ENCODE measurements at regions not wholly inside any gene's neighbourhood (a gene's known extent, or its start where the extent isn't known, plus 50 kb on each side); places are given as distances from the start of the nearest gene placed in this dataset.
"Not testable (repeated sequence)": the region's sequence is repeated elsewhere in the genome, so short reads cannot be mapped to it uniquely, and the experiment has no call there.

- no peaks in the 10 kb centered on the region for H3K9me3 Mint-ChIP-seq (ENCODE audit: low read depth)
Observed at GRCh38 chr9:129561594-129562281, 59.2 kb downstream of the C9orf50 start.

GRCh38 chr9:129560881-129561306, 60.0 kb downstream of the C9orf50 start:
- Mint-ChIP-seq H3K9me3 (ENCODE audit: low read depth) (no peaks in the 10 kb centered on the region), H3K36me3 (no peaks in the 10 kb centered on the region), H3K27me3 (no peaks in the 10 kb centered on the region), H3K27ac (no peak overlapping the region), H3K4me3 (no peak overlapping the region), H3K4me1 (ENCODE audit: low read depth) (peaks cover 4% of the 10 kb centered on the region)

More at GRCh38 chr9:129561594-129562281, 59.2 kb downstream of the C9orf50 start:
- no peak overlapping the region for H3K4me3 Mint-ChIP-seq
- H3K4me1 Mint-ChIP-seq (ENCODE audit: low read depth) = peaks cover 3% of the 10 kb centered on the region
- no peak overlapping the region for H3K27ac Mint-ChIP-seq
- H3K27me3 Mint-ChIP-seq = no peaks in the 10 kb centered on the region
- H3K36me3 Mint-ChIP-seq = no peaks in the 10 kb centered on the region

GRCh38 chr9:129559506-129559881, 61.4 kb downstream of the C9orf50 start:
- Mint-ChIP-seq H3K36me3 (no peaks in the 10 kb centered on the region), H3K4me1 (ENCODE audit: low read depth) (peaks cover 4% of the 10 kb centered on the region), H3K9me3 (ENCODE audit: low read depth) (no peaks in the 10 kb centered on the region), H3K4me3 (no peak overlapping the region), H3K27me3 (no peaks in the 10 kb centered on the region), H3K27ac (no peak overlapping the region)

GRCh38 chr9:129558551-129559505, 62.1 kb downstream of the C9orf50 start:
- no peaks in the 10 kb centered on the region for H3K36me3 Mint-ChIP-seq
- H3K27ac Mint-ChIP-seq = no peak overlapping the region
- no peak overlapping the region for H3K4me3 Mint-ChIP-seq
- H3K27me3 Mint-ChIP-seq = no peaks in the 10 kb centered on the region
- peaks cover 4% of the 10 kb centered on the region for H3K4me1 Mint-ChIP-seq (ENCODE audit: low read depth)
- H3K9me3 Mint-ChIP-seq (ENCODE audit: low read depth) = no peaks in the 10 kb centered on the region

GRCh38 chr9:129558063-129558550, 62.8 kb downstream of the C9orf50 start:
- H3K9me3 Mint-ChIP-seq (ENCODE audit: low read depth) = no peaks in the 10 kb centered on the region
- no peak overlapping the region for H3K27ac Mint-ChIP-seq
- H3K36me3 Mint-ChIP-seq = no peaks in the 10 kb centered on the region
- peaks cover 4% of the 10 kb centered on the region for H3K4me1 Mint-ChIP-seq (ENCODE audit: low read depth)
- peaks cover 2% of the 10 kb centered on the region for H3K27me3 Mint-ChIP-seq
- H3K4me3 Mint-ChIP-seq = no peak overlapping the region

- Mint-ChIP-seq H3K36me3 (no peaks in the 10 kb centered on the region), H3K9me3 (ENCODE audit: low read depth) (no peaks in the 10 kb centered on the region), H3K27ac (no peak overlapping the region), H3K4me3 (no peak overlapping the region), H3K4me1 (ENCODE audit: low read depth) (peaks cover 4% of the 10 kb centered on the region), H3K27me3 (peaks cover 2% of the 10 kb centered on the region)
Observed at GRCh38 chr9:129557192-129558036, 63.5 kb downstream of the C9orf50 start.

GRCh38 chr9:129556491-129557191, 64.3 kb downstream of the C9orf50 start:
- Mint-ChIP-seq H3K27me3 (peaks cover 2% of the 10 kb centered on the region), H3K4me1 (ENCODE audit: low read depth) (peaks cover 4% of the 10 kb centered on the region), H3K9me3 (ENCODE audit: low read depth) (no peaks in the 10 kb centered on the region), H3K27ac (no peak overlapping the region), H3K4me3 (no peak overlapping the region), H3K36me3 (no peaks in the 10 kb centered on the region)

GRCh38 chr9:129555512-129556215, 65.2 kb downstream of the C9orf50 start:
- peaks cover 4% of the 10 kb centered on the region for H3K4me1 Mint-ChIP-seq (ENCODE audit: low read depth)
- no peaks in the 10 kb centered on the region for H3K9me3 Mint-ChIP-seq (ENCODE audit: low read depth)
- peaks cover 3% of the 10 kb centered on the region for H3K27me3 Mint-ChIP-seq
- no peaks in the 10 kb centered on the region for H3K36me3 Mint-ChIP-seq
- no peak overlapping the region for H3K27ac Mint-ChIP-seq
- no peak overlapping the region for H3K4me3 Mint-ChIP-seq

GRCh38 chr9:129554649-129555048, 66.3 kb downstream of the C9orf50 start:
- H3K27me3 Mint-ChIP-seq = peaks cover 5% of the 10 kb centered on the region
- H3K9me3 Mint-ChIP-seq (ENCODE audit: low read depth) = no peaks in the 10 kb centered on the region
- H3K4me3 Mint-ChIP-seq = no peak overlapping the region
- no peak overlapping the region for H3K27ac Mint-ChIP-seq
- H3K36me3 Mint-ChIP-seq = no peaks in the 10 kb centered on the region
- H3K4me1 Mint-ChIP-seq (ENCODE audit: low read depth) = peaks cover 7% of the 10 kb centered on the region

GRCh38 chr9:129553277-129553676, 67.6 kb downstream of the C9orf50 start:
- Mint-ChIP-seq H3K4me1 (ENCODE audit: low read depth) (peaks cover 11% of the 10 kb centered on the region), H3K27ac (no peak overlapping the region), H3K9me3 (ENCODE audit: low read depth) (no peaks in the 10 kb centered on the region), H3K27me3 (peaks cover 5% of the 10 kb centered on the region), H3K36me3 (no peaks in the 10 kb centered on the region), H3K4me3 (no peak overlapping the region)

GRCh38 chr9:129552064-129552463, 68.8 kb downstream of the C9orf50 start:
- peaks cover 9% of the 10 kb centered on the region for H3K4me1 Mint-ChIP-seq (ENCODE audit: low read depth)
- H3K27ac Mint-ChIP-seq = no peak overlapping the region
- H3K4me3 Mint-ChIP-seq = no peak overlapping the region
- H3K27me3 Mint-ChIP-seq = peaks cover 5% of the 10 kb centered on the region
- H3K9me3 Mint-ChIP-seq (ENCODE audit: low read depth) = no peaks in the 10 kb centered on the region
- no peaks in the 10 kb centered on the region for H3K36me3 Mint-ChIP-seq

- Mint-ChIP-seq H3K4me3 (peak overlapping the region; percentile 27), H3K4me1 (ENCODE audit: low read depth) (peaks cover 7% of the 10 kb centered on the region)
Observed at GRCh38 chr9:129551393-129551973, 69.4 kb downstream of the C9orf50 start.

GRCh38 chr9:129550977-129551376, 69.9 kb downstream of the C9orf50 start:
- H3K36me3 Mint-ChIP-seq; H3K9me3 Mint-ChIP-seq (ENCODE audit: low read depth); H3K27ac Mint-ChIP-seq; H3K27me3 Mint-ChIP-seq; H3K4me1 Mint-ChIP-seq (ENCODE audit: low read depth): not testable (repeated sequence)
- peak overlapping the region; percentile 75 for H3K4me3 Mint-ChIP-seq

More at GRCh38 chr9:129551393-129551973, 69.4 kb downstream of the C9orf50 start:
- peaks cover 5% of the 10 kb centered on the region for H3K27me3 Mint-ChIP-seq
- no peak overlapping the region for H3K27ac Mint-ChIP-seq
- no peaks in the 10 kb centered on the region for H3K36me3 Mint-ChIP-seq
- H3K9me3 Mint-ChIP-seq (ENCODE audit: low read depth) = no peaks in the 10 kb centered on the region

Data from activated naive CD8-positive, alpha-beta T cell (primary cell).